GM18517 (cell line): ENCODE measurements at regions not wholly inside any gene's neighbourhood (a gene's known extent, or its start where the extent isn't known, plus 50 kb on each side); places are given as distances from the start of the nearest gene placed in this dataset.

Source experiments
- ATAC-seq: cut with Tn5 transposase; IDR thresholded peaks from one replicate; pipeline ENCODE4 v1.9.1; 2021; ENCODE audit warnings: mild to moderate bottlenecking, moderate library complexity; ENCODE audit not compliant: unreplicated experiment

DNA sequence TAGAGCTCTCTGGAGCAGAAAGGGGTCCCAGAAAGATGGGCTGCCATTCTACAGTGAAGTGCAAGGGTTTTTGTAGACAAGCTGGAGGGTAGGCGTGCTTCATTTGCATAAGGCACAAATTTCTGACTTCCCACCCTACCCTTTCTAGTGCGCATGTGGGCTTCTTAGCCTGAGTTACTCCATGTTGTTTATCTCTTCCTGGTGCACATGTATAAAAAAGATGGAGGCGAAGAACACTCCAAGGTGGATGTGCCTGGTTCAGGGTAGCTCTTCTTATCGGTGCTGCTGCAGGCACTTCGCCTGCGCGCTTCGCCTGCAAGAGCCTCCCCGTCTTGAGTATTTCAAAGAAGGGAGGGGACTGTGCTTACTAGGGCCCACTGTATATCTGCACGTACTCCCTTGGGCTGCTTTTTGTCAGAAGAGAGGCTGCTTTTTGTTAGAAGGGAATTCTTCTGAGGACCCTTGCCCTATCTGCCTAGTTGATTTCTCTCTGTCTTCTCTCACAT is 1047.3 kb upstream of the CNTN5 start:
- no peak for ATAC-seq

DNA sequence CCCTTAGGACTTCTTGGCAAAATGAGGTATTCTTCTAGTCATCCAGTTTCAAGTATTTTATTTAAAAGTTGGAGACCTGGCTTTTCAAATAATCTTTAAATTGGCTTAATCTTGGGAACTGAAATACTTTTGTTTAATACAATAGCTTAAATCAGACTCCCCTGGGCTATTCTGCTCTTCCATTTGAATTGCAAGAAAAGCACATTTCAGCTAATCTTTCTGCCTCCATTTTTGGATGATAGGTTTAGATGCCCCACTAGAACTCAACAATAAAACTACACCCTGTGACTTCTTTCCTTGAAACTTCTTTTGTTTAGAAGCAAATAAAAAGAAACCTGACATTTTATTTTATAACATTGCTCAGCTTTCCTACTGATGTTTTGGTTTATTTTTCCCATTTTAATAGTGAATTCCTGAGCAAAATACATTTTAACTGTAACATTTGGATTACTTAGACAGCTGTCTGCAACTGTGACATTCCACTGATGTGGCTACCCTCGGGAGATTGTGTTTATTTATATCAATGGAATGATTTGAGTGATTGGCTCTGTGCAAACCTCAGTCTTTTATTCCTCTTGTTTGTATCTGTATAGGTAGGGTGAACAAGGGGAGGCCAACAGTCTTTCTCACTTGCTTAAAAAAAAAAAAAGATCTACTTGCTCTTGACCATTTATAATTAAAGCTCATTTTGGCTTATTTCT is 1045.8 kb upstream of the CNTN5 start:
- no peak for ATAC-seq

DNA sequence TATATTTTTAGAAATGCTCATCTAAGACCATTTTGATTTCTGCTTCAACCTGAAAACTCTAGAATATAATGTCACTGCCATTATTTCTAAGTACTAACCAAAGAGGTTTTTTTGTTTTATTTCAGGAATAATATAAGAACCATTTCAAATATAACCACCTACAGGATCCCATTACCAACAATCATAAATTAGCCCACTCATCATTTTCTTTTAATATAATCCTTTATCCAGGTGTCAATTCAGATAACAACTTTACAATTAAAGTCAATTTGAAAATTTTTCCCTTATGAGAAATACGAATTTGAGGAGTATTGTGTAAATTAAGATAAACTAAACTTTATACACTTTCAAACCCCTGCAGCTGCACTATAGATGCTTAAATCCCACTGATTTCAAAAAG is 1043.0 kb upstream of the CNTN5 start:
- ATAC-seq = no peak

DNA sequence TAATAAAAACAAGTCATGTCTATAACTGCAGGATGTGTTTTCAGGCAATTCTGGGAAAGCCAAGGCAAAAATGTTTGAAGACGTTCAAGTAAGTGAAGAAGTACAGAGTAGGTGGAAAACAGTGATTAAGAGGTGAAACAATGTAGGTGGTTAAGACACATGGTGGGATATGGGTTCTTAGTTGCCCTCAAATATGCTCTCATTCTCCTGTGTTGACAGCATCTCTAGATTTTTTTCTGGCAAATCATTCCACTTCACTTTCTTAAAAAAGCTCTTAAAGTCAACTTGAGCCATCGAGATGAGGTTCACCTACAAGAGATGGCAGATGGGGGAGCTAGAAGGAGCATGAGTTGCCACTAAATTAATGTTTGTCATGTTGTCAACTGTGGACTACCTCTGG is 1041.0 kb upstream of the CNTN5 start:
- ATAC-seq = no peak

DNA sequence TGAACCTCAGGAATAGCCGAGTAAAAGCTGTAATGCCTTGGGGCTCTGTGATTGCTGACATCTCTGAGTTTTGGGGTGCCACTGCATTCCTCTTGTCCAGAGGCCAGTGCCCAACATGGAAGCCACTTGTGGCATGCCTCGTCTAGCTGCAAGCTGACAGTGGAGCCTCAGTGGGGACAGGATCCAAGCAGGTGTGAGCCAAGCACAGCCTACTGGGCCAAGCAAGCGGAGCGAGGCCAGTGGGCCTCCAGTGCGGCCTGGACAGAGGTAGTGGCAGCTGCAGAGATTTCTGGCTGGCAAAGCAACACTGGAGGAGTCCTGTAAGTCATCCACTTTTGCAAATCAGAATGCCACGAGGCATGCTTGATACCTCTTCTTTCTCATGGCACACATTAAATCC is 1038.2 kb upstream of the CNTN5 start:
- ATAC-seq = no peak

DNA sequence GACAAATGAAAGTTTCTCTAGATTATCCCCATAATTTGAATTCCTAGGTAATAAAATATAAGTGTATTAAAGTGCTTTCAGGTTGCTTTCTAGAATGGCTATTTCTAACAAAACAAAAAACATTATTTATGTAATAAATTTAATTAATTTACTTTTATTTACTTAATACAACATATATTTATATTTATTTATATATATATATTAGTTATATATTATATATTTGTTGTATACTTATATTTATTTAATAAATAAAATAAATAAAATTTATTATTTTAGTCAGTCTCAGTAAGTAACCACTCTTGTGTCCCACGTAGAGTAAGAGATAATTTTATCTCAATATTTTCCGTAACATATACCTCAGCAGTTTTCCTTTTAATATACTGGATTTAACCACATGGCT is 1031.6 kb upstream of the CNTN5 start:
- ATAC-seq = no peak

DNA sequence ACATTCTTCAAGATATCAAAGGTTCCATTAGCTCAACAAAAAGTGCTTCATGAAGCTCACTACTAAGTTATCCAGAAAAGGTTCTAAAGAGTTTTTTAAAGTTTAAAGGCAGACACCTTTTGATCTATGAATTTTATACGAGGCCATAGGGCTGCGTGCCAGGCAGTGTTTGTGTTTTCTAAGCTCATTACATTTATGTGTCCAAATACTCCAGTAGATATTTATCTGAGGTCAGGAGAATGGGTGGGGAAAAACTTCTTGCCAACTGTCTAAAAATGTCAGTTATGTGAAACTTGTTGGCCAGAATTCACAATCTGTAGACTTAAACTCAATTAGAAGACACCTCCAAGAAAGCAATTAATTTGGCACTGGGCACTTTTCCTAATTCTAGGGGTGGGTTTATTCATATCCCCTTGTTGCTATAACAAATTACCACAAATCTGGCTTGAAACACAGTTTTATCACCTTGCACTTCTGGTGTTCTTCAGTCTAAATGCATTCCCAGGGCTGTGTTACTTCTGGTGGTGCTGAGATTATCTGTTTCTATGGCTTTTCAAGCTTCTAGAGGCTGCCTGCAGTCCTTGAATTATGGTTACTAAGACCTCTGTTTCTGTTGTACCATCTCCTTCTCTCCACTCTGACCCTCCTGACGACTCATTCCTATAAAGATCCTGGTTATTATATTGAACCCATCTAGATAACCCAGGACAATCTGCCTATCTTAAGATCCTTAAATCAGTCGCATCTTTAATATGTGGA is 1030.4 kb upstream of the CNTN5 start:
- no peak for ATAC-seq

DNA sequence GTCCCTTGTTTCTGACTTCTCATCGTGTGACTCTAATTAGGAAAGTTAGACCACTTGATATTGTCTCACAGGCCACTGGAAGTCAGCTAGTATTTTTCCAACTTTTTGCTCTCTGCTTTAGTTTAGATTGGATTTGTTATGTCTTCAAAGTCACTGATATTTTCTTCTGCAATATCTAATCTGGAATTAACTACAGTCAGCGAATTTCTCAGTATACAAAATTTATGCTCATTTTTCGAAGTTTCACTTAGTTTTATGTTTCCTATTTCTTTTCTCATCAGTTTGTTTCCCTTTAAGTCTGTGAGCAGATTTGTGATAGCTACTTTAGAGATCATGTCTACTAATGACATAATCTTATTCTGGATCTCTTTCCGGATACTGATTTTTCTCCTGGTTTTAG is 1027.2 kb upstream of the CNTN5 start:
- ATAC-seq = no peak

DNA sequence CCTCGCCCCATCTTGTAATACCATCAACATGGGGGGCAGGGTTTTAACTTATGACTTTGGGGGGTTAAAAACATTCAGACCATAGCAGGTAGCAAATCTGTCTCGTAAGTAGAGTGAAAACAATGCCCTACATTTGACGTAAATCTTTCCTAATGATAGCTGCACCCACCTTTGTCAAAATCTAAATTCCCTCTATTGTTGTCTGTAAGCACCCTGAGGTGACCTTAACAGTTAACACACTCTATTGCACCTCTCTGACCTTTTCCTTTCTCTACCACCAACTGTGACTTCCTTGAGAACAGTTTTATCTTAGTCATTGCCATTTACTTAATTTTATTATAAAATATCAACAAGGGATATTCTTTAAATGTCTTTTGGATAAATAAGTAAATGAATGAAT is 1024.9 kb upstream of the CNTN5 start:
- ATAC-seq = no peak

DNA sequence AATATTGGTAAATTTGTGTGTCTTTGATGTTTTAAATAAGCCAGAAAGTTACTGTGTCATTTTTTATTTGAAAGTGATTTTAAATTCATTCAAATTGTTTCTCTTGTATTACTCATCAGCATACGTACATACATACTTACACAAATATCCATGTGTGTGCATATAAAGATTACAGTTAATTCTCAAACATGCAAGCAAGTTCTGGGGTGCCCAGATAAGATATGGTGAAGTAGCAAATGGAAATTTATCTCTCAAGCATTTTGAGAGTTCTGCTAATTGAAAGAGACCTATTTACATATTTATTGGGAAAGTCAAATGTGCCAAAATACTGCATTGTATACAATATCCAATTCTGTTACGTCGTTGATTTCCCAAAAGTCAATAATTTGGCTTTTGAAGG is 1024.0 kb upstream of the CNTN5 start:
- no peak for ATAC-seq

DNA sequence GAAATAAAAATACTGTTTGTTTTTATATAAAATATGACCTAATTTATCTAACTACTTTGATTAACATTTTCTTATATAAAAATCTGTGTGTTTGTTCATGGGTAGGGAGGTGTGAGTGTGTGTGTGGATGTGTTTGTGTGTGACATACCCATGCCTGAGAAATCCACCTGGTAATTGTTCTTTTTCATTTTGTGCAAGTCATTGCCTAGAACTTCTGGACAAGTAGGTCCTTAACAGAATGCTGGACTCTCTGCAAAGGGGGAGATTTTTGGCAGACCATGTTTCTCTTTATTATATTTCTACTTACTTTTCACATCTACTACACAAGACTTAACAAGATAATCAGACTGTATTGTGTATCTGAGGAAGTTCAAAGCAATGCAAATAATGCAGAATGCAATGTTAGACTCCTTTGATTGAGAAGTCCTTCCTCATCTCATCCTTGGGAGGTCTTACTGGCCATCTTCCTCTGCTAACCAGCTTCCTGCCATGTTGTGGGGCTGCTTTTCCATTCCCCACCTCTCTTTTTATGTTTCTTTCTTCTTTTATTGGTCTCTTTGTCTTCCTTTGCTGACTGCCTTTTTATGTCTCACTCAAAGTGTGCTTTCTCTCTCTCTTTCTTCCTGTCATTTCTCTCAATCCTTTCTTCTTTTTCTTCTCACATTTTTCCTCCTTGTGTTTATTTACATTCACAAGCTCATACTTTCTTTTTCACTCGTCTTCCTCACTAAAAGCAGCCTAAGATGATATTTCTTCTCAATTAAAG is 1017.0 kb upstream of the CNTN5 start:
- ATAC-seq = no peak

DNA sequence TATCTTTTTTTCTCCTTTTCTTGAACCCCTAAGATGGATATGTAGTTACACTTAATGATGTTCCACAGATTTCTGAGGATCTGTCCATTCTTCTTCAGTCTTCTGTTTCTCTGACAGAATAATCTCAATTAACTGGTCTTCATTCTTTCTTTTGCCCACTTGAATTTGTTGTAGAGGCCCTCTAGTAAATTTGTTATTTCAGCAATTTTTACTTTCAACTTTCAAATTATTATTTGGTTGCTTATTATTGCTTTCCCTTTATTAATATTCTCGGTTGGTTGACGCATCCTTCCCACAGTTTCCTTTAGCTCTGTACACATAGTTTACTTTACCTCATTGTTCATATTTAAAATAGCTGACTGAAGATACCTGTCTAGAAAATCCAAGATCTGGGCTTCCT is 1013.7 kb upstream of the CNTN5 start:
- no peak for ATAC-seq

DNA sequence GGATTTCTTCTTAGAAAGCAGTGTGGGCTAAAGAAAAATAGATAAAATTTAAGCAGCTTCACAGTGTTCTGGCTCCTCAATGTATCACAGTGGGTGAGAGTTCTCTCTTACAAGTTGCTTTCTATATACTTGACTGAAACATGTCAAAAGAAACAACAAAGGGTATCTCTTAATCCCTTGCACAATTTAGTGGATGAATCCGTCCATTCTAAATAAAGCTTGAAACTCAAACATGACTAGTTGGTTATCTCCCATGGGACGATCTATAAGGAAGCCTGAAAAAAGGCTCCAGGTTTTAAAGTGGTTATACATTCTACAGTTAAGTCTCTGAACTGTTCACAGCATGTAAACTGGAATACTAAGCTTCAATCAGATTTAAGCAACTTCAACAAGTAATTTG is 993.1 kb upstream of the CNTN5 start:
- ATAC-seq = no peak

DNA sequence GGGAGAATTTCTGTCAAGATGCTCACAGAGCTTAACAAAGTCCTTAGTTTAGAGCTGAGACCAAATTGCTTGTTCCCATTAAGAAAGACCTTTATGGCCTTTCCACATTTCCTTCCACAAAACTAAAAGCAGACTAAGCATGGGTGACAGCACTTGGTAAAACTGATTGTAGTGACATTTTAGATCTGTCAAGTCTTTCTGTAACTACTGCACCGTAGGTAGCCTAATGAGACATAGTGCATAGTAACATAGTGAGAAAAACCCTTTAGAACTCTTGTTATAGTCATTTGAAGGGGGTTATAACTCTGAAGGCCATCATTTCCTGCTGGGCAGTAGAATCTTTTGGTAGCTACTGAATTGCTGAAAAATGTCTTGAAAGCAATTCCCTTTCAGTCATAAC is 990.9 kb upstream of the CNTN5 start:
- no peak for ATAC-seq

DNA sequence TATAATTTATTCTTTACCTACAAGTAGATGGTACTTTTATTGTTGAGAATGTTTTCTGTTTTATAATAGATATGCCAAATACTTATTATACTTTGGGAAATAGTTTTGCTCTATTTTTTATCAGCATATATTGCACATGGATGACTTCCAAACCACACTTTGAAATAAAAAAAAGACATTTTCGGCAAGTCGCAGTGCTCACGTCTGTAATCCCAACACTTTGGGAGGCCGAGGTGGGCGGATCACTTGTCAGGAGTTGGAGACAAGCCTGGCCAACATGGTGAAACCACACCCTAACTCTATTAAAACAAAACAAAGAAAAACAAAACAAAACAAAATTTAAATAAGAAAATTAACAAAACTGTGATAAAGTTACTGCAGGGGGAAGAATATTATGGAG is 983.9 kb upstream of the CNTN5 start:
- no peak for ATAC-seq

DNA sequence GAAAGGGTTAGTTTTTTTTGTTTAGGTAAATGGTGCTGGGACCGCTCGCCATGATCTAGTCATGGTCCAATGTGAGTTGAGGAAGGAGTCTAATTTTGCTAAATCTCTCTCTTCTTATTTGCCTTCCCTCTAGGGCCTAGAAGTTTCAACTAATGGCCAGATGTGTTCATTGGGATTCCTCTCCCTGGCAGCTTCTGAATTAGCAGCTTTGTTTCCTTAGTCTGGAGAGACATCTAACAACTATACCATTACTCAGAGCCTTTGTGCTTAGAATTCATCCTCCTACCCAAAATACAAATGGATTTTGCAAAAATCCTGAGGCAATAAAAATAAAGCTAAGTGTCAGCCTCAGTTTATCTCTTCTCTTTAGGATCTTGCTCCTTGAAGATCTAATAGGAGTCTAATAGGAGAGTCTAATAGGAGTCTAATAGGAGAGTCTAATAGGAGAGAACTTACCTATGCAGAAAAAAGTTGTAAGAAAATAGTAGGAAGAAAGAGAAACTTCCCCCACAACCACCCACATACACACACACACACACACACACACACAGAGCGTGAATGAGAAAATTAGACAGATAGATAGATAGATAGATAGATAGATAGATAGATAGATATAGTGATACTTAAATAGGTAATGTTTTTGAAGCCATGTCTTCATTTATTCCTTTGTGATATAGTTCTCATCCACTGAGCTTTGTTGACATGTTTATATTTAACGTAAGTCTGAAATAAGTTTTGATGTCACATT is 980.5 kb upstream of the CNTN5 start:
- ATAC-seq = no peak

DNA sequence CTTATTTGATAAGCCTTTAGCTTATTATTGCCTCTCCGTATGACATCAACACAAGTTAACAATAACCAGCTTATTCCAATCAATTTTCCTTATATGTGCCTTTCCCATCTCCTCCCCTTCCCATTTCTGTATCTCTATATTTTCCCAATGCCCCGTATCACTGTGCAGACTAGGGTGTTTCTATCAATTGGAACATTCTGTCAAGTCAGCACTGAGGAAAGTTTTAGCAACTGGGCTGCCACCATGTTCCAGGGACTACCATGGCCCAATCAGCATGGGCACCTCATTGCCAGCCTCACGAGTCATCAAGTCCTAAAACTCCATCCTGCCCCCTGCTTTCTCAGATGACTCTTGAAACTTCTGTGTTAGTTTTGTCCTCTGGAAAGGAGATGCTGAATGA is 973.1 kb upstream of the CNTN5 start:
- no peak for ATAC-seq

DNA sequence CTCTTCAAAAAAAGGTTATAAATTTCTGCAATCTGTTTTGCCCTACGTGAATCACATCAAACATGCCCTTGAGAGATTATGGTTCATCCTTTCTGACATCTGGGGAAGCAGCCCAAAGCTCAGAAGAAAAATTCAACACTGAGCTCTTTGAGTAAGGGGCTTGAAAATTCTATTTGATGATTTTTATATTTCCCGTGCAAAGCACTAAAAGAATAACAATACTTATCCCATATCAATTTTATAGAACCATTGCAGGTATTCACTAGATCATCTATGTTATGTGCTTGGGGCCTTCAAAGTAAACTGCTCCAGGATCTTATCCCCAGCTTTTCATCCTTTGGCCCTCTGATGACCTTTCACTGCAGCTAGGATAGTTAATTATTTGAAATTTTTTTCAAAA is 966.9 kb upstream of the CNTN5 start:
- no peak for ATAC-seq

DNA sequence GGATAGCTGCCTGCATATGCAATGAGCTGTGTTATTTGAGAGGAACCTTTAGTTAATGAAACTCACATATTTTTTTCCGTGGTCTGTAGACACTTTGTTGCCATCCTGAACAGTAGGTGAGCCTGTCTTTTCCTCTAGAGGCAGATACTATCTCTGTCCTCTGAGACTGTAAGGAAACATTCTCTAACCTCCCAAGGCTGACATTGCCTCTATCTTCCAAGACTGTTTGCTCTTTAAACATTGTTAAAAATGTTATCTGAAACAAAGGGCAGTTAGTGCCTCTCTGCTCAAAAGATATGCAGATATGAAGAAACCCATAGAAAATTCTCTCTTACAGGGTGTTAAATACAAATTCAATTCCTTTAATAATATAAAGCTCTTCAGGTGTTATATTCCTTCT is 963.8 kb upstream of the CNTN5 start:
- ATAC-seq = no peak

DNA sequence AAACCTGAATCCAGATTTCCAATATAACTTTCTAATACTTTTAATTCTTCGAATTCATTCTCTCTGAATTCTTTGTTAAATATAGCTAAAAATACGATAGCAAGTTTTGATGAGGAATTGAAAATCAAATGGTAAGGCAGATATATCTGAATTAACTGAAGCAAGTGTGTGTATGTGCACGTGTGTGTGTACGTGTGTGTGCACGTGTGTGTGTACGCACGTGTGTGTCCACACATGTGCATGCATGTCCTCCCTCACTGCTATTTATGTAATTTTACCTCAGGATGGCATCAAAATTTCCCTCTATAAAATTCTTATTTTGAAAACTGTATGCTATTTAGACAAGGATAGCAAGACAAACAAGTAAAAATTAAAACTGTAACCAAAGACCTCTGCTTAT is 961.3 kb upstream of the CNTN5 start:
- no peak for ATAC-seq

DNA sequence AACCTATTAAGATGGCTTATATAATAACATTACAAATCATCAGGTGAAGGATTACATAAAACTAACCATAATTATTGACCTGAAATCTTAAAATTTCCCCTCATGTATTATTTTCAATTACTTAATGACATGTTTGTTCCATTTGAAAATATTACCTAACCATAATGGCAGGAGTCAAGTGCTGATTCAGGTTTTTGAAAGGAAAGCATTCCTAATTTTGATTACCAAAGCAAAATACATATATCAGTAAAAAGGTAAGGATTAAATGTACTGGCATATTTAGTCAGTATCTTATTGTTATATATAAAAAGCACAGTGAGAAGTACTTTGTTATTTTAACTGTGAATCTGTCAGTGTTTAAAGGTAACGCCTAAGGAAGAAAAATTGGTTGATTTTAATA is 960.0 kb upstream of the CNTN5 start:
- no peak for ATAC-seq
